Nephron progenitor cell (in vitro differentiated cells): ENCODE measurements at regions not wholly inside any gene's neighbourhood (a gene's known extent, or its start where the extent isn't known, plus 50 kb on each side); places are given as distances from the start of the nearest gene placed in this dataset.

Source experiments
- DNase-seq: peaks from one replicate; pipeline ENCODE4 v3.0.0; 2021
- H3K27ac Mint-ChIP-seq: 2 replicates; pipeline ENCODE4 v1.8.0; 2021; ENCODE audit warnings: mild to moderate bottlenecking, moderate library complexity, mixed read lengths
- H3K27me3 Mint-ChIP-seq: 2 replicates; pipeline ENCODE4 v1.8.0; 2021; ENCODE audit warnings: mild to moderate bottlenecking, low read depth, mixed read lengths; ENCODE audit not compliant: poor library complexity
- H3K36me3 Mint-ChIP-seq: 2 replicates; pipeline ENCODE4 v1.8.0; 2021; ENCODE audit warnings: low read depth, mixed read lengths
- H3K4me1 Mint-ChIP-seq: 2 replicates; pipeline ENCODE4 v1.8.0; 2021; ENCODE audit warnings: mixed read lengths
- H3K4me3 Mint-ChIP-seq: 2 replicates; pipeline ENCODE4 v1.8.0; 2021; ENCODE audit warnings: mild to moderate bottlenecking, moderate library complexity, mixed read lengths
- H3K9me3 Mint-ChIP-seq: 2 replicates; pipeline ENCODE4 v1.8.0; 2021; ENCODE audit warnings: mild to moderate bottlenecking, moderate library complexity, mixed read lengths
- CTCF ChIP-seq: fragments of 200-600 bp; sonication (generic); IDR thresholded peaks from 2 replicates; pipeline ENCODE4 v1.5.0; 2021; ENCODE audit warnings: antibody characterized with exemption

- DNase-seq = no peak
- H3K4me3 Mint-ChIP-seq = no peak overlapping the region
- no peaks in the 10 kb centered on the region for H3K36me3 Mint-ChIP-seq
- peaks cover 11% of the 10 kb centered on the region for H3K4me1 Mint-ChIP-seq
- no peak overlapping the region for H3K27ac Mint-ChIP-seq
- TF ChIP-seq CTCF = no peak
- no peaks in the 10 kb centered on the region for H3K9me3 Mint-ChIP-seq
- no peaks in the 10 kb centered on the region for H3K27me3 Mint-ChIP-seq
These were observed 197.3 kb upstream of the C9orf72 start for GRCh38 chr9:27770541-27770940.

- DNase-seq = no peak
- no peaks in the 10 kb centered on the region for H3K36me3 Mint-ChIP-seq
- TF ChIP-seq CTCF = no peak
- no peaks in the 10 kb centered on the region for H3K4me1 Mint-ChIP-seq
- H3K9me3 Mint-ChIP-seq = no peaks in the 10 kb centered on the region
- H3K27ac Mint-ChIP-seq = no peak overlapping the region
- no peaks in the 10 kb centered on the region for H3K27me3 Mint-ChIP-seq
- H3K4me3 Mint-ChIP-seq = no peak overlapping the region
These were observed 198.7 kb upstream of the C9orf72 start for GRCh38 chr9:27771803-27772545.

GRCh38 chr9:27784847-27785713, 211.8 kb upstream of the C9orf72 start:
- no peak for TF ChIP-seq CTCF
- Mint-ChIP-seq H3K4me3 (no peak overlapping the region), H3K9me3 (peaks cover 70% of the 10 kb centered on the region), H3K4me1 (no peaks in the 10 kb centered on the region), H3K36me3 (peaks cover 7% of the 10 kb centered on the region), H3K27me3 (no peaks in the 10 kb centered on the region), H3K27ac (no peak overlapping the region)
- DNase-seq = no peak

- Mint-ChIP-seq H3K27me3 (no peaks in the 10 kb centered on the region), H3K9me3 (peaks cover 70% of the 10 kb centered on the region), H3K27ac (no peak overlapping the region), H3K4me1 (no peaks in the 10 kb centered on the region), H3K36me3 (peaks cover 7% of the 10 kb centered on the region), H3K4me3 (no peak overlapping the region)
- no peak for DNase-seq
- no peak for TF ChIP-seq CTCF
These were observed 212.4 kb upstream of the C9orf72 start for GRCh38 chr9:27785714-27786100.

- Mint-ChIP-seq H3K4me3 (no peak overlapping the region), H3K36me3 (peaks cover 7% of the 10 kb centered on the region), H3K4me1 (no peaks in the 10 kb centered on the region), H3K9me3 (peaks cover 51% of the 10 kb centered on the region), H3K27me3 (no peaks in the 10 kb centered on the region), H3K27ac (no peak overlapping the region)
- DNase-seq = no peak
- no peak for TF ChIP-seq CTCF
These were observed 214.6 kb upstream of the C9orf72 start for GRCh38 chr9:27787891-27788290.
